Left lung (tissue), 4 donors: ENCODE measurements at regions not wholly inside any gene's neighbourhood (a gene's known extent, or its start where the extent isn't known, plus 50 kb on each side); places are given as distances from the start of the nearest gene placed in this dataset.
A peak's percentile ranks its signal among the peaks of the same experiment; 100 is the strongest.

Source experiments
- ATAC-seq: fragments of 200-7000 bp; cut with Tn5 transposase; one replicate; pipeline ENCODE4 v1.9.1; 2020; ENCODE audit warnings: moderate library complexity
- DNase-seq, 4 donors: peaks; one replicate each; pipeline ENCODE4 v3.0.0-alpha.2; 2013 to 2020
- H3K27ac ChIP-seq, 2 donors: fragments of 200-600 bp; sonication (generic) in 1 of 2; one replicate each; pipeline versions ENCODE4 v1.5.0 to v1.8.0; 2020 to 2021
- H3K27me3 ChIP-seq, 2 donors: fragments of 200-600 bp; sonication (generic) in 1 of 2; one replicate each; pipeline versions ENCODE4 v1.5.0 to v1.8.0; 2020 to 2021
- H3K36me3 ChIP-seq, 2 donors: fragments of 200-600 bp; sonication (generic) in 1 of 2; one replicate each; pipeline versions ENCODE4 v1.5.0 to v1.8.0; 2020 to 2021
- H3K4me1 ChIP-seq, 2 donors: fragments of 200-600 bp; one replicate each; pipeline ENCODE4 v1.8.0; 2021
- H3K4me3 ChIP-seq, 2 donors: fragments of 200-600 bp; sonication (generic) in 1 of 2; one replicate each; pipeline versions ENCODE4 v1.5.0 to v1.8.0; 2020 to 2021; ENCODE audit warnings: mild to moderate bottlenecking in 1 of 2
- H3K9me3 ChIP-seq, 2 donors: fragments of 200-600 bp; sonication (generic) in 1 of 2; one replicate each; pipeline versions ENCODE4 v1.5.0 to v1.8.0; 2020 to 2021
- CTCF ChIP-seq, 2 donors: fragments of 200-600 bp; sonication (generic) in 1 of 2; IDR thresholded peaks; one replicate each; pipeline versions ENCODE4 v1.5.0 to v1.8.0; 2021; ENCODE audit warnings: antibody characterized with exemption in 2 of 2
- intact Hi-C, 2 donors: fragments of 100-400 bp; cut with DNase I; formaldehyde crosslinking; loops; one replicate each; pipeline versions ENCODE4 v1.11.2 to v1.14.2; 2022
- donor health status: DM: no; HTN: yes; CAD: no.
- donor health status: DM: no; HTN: no; CAD: no.

GRCh38 chr18:62659698-62660097 lies 55.6 kb upstream of the PHLPP1 start:
- no peak overlapping the region for H3K27ac ChIP-seq
- no peak for ATAC-seq
- H3K4me3 ChIP-seq = no peak overlapping the region
- no peak for TF ChIP-seq CTCF (IDR thresholded peaks at IDR 0.05)
- intact Hi-C loops = no loop called here
- no peak for DNase-seq
- no peaks in the 10 kb centered on the region for H3K4me1 ChIP-seq
- no peaks in the 10 kb centered on the region for H3K36me3 ChIP-seq
- H3K27me3 ChIP-seq = no peaks in the 10 kb centered on the region
- no peaks in the 10 kb centered on the region for H3K9me3 ChIP-seq

GRCh38 chr18:62660691-62661090 lies 54.6 kb upstream of the PHLPP1 start:
- ATAC-seq (no peak), DNase-seq (no peak)
- intact Hi-C loops = no loop called here
- H3K9me3 ChIP-seq = no peaks in the 10 kb centered on the region
- no peak overlapping the region for H3K4me3 ChIP-seq
- H3K36me3 ChIP-seq = no peaks in the 10 kb centered on the region
- no peak for TF ChIP-seq CTCF (IDR thresholded peaks at IDR 0.05)
- H3K27ac ChIP-seq = no peak overlapping the region
- H3K27me3 ChIP-seq = no peaks in the 10 kb centered on the region
- no peaks in the 10 kb centered on the region for H3K4me1 ChIP-seq

GRCh38 chr18:62663731-62664336 lies 51.5 kb upstream of the PHLPP1 start:
- no peak for ATAC-seq
- no peak overlapping the region for H3K4me3 ChIP-seq
- DNase-seq = peak in 1 of 4 donors; percentile 1
- H3K27ac ChIP-seq = no peak overlapping the region
- no peaks in the 10 kb centered on the region for H3K9me3 ChIP-seq
- H3K4me1 ChIP-seq = no peaks in the 10 kb centered on the region
- no peak for TF ChIP-seq CTCF (IDR thresholded peaks at IDR 0.05)
- H3K36me3 ChIP-seq = no peaks in the 10 kb centered on the region
- intact Hi-C loops = no loop called here
- H3K27me3 ChIP-seq = no peaks in the 10 kb centered on the region

- ATAC-seq (no peak), DNase-seq (no peak)
- H3K27me3 ChIP-seq = no peaks in the 10 kb centered on the region
- H3K4me1 ChIP-seq = no peaks in the 10 kb centered on the region
- H3K4me3 ChIP-seq = no peak overlapping the region
- no peak for TF ChIP-seq CTCF (IDR thresholded peaks at IDR 0.05)
- H3K27ac ChIP-seq = no peak overlapping the region
- intact Hi-C loops = no loop called here
- no peaks in the 10 kb centered on the region for H3K36me3 ChIP-seq
- H3K9me3 ChIP-seq = no peaks in the 10 kb centered on the region
Measured at GRCh38 chr18:62664414-62664813, 50.9 kb upstream of the PHLPP1 start.

- no peak overlapping the region for H3K27ac ChIP-seq
- intact Hi-C loops = no loop called here
- DNase-seq (no peak), ATAC-seq (no peak)
- H3K4me1 ChIP-seq = no peaks in the 10 kb centered on the region
- no peaks in the 10 kb centered on the region for H3K27me3 ChIP-seq
- H3K36me3 ChIP-seq = no peaks in the 10 kb centered on the region
- H3K9me3 ChIP-seq = peaks cover 0 to 2% of the 10 kb centered on the region in 2 donors
- no peak for TF ChIP-seq CTCF (IDR thresholded peaks at IDR 0.05)
- no peak overlapping the region for H3K4me3 ChIP-seq
Measured at GRCh38 chr18:62665188-62665587, 50.2 kb upstream of the PHLPP1 start.
